PFSK-1 (cell line): ENCODE measurements at regions not wholly inside any gene's neighbourhood (a gene's known extent, or its start where the extent isn't known, plus 50 kb on each side); places are given as distances from the start of the nearest gene placed in this dataset.

ENCODE experiments used
- FOXP2 ChIP-seq: optimal IDR thresholded peaks from 2 replicates; pipeline ENCODE3; 2011; ENCODE audit warnings: borderline replicate concordance, control low read depth, inconsistent platforms; ENCODE audit not compliant: insufficient read depth; ENCODE audit errors: extremely low read length, extremely low read depth
- POLR2AphosphoS5 ChIP-seq: IDR thresholded peaks from 2 replicates; pipeline ENCODE4 v1.6.1; 2012; ENCODE audit warnings: low read depth, mild to moderate bottlenecking, control low read depth, low read length, moderate library complexity
- REST ChIP-seq, 2 experiments: IDR thresholded peaks; 2 replicates each; pipeline versions ENCODE4 v1.6.1 to v1.8.0; 2011 to 2012; ENCODE audit warnings: low read depth in 2 of 2, low read length in 2 of 2, control low read depth in 1 of 2, inconsistent platforms in 1 of 2, mild to moderate bottlenecking in 1 of 2, moderate library complexity in 1 of 2; ENCODE audit not compliant: insufficient read depth in 1 of 2
- SIN3A ChIP-seq: IDR thresholded peaks from 2 replicates; pipeline ENCODE4 v1.6.1; 2012; ENCODE audit warnings: mild to moderate bottlenecking, low read length, moderate library complexity, borderline replicate concordance; ENCODE audit not compliant: insufficient read depth
- TAF1 ChIP-seq: IDR thresholded peaks from 2 replicates; pipeline ENCODE4 v1.6.1; 2012; ENCODE audit warnings: low read length, control low read depth, borderline replicate concordance; ENCODE audit not compliant: insufficient read depth

- TF ChIP-seq SIN3A (no peak), FOXP2 (no peak), POLR2AphosphoS5 (no peak), TAF1 (no peak), REST (IDR thresholded peaks at IDR 0.05; ENCODE audit: insufficient read depth in 1 of 2, low read depth in 2 of 2, low read length in 2 of 2) (no peak)
These were observed 155.7 kb upstream of the BLID start for GRCh38 chr11:122271745-122272144.

- no peak for TF ChIP-seq REST (IDR thresholded peaks at IDR 0.05; ENCODE audit: insufficient read depth in 1 of 2, low read depth in 2 of 2, low read length in 2 of 2)
- TF ChIP-seq POLR2AphosphoS5 = no peak
- TF ChIP-seq TAF1 = no peak
- TF ChIP-seq SIN3A = no peak
- TF ChIP-seq FOXP2 = no peak
These were observed 155.1 kb upstream of the BLID start for GRCh38 chr11:122271137-122271536.

- TF ChIP-seq FOXP2 (no peak), REST (IDR thresholded peaks at IDR 0.05; ENCODE audit: insufficient read depth in 1 of 2, low read depth in 2 of 2, low read length in 2 of 2) (no peak), TAF1 (no peak)
These were observed 154.5 kb upstream of the BLID start for GRCh38 chr11:122270535-122270934.

GRCh38 chr11:122269824-122270223 lies 153.8 kb upstream of the BLID start:
- TF ChIP-seq POLR2AphosphoS5 (no peak), SIN3A (no peak)

GRCh38 chr11:122268601-122269130 lies 152.7 kb upstream of the BLID start:
- no peak for TF ChIP-seq REST (IDR thresholded peaks at IDR 0.05; ENCODE audit: insufficient read depth in 1 of 2, low read depth in 2 of 2, low read length in 2 of 2)
- no peak for TF ChIP-seq POLR2AphosphoS5
- TF ChIP-seq SIN3A = no peak
- TF ChIP-seq TAF1 = no peak
- TF ChIP-seq FOXP2 = no peak
